HepG2 (cell line): ENCODE measurements at regions not wholly inside any gene's neighbourhood (a gene's known extent, or its start where the extent isn't known, plus 50 kb on each side); places are given as distances from the start of the nearest gene placed in this dataset.

ENCODE experiments used
- FOXK1 ChIP-seq: sonication (generic); formaldehyde crosslinking; IDR thresholded peaks from 2 replicates; pipeline ENCODE4 v1.4.0; 2020; ENCODE audit warnings: low read depth, missing genetic modification reagents, borderline replicate concordance
- HDAC2 ChIP-seq: sonication (generic); formaldehyde crosslinking; IDR thresholded peaks from 2 replicates; pipeline ENCODE4 v1.4.0; 2020; ENCODE audit warnings: missing genetic modification reagents
- IRF1 ChIP-seq: sonication (generic); formaldehyde crosslinking; IDR thresholded peaks from 2 replicates; pipeline ENCODE4 v1.4.0; 2020; ENCODE audit warnings: low read depth, mild to moderate bottlenecking, missing genetic modification reagents
- JDP2 ChIP-seq: sonication (generic); formaldehyde crosslinking; IDR thresholded peaks from 2 replicates; pipeline ENCODE4 v1.8.1; 2022; ENCODE audit warnings: missing genetic modification reagents, borderline replicate concordance
- JUNB ChIP-seq: sonication (generic); formaldehyde crosslinking; IDR thresholded peaks from 2 replicates; pipeline ENCODE4 v1.8.0; 2022; ENCODE audit warnings: missing genetic modification reagents, mild to moderate bottlenecking, borderline replicate concordance
- NCOA2 ChIP-seq: sonication (generic); formaldehyde crosslinking; IDR thresholded peaks from 2 replicates; pipeline ENCODE4 v1.8.0; 2022; ENCODE audit warnings: inconsistent platforms
- NFKB2 ChIP-seq: sonication (generic); formaldehyde crosslinking; IDR thresholded peaks from 2 replicates; pipeline ENCODE4 v1.4.0; 2020; ENCODE audit warnings: missing genetic modification reagents, borderline replicate concordance
- NFKBIZ ChIP-seq: IDR thresholded peaks from 2 replicates; pipeline ENCODE4 v1.6.1; 2018; ENCODE audit warnings: missing genetic modification reagents, missing compliant biosample characterization
- PCBP1 ChIP-seq: fragments of 200-400 bp; formaldehyde crosslinking; IDR thresholded peaks from 2 replicates; pipeline ENCODE4 v1.6.1; 2017; ENCODE audit warnings: mild to moderate bottlenecking, low read depth, low read length, borderline replicate concordance
- RAD21 ChIP-seq: fragments of 450-650 bp; formaldehyde crosslinking; IDR thresholded peaks from 2 replicates; pipeline ENCODE4 v1.5.0; 2020; ENCODE audit warnings: mild to moderate bottlenecking
- SMYD3 ChIP-seq: sonication (generic); formaldehyde crosslinking; IDR thresholded peaks from 2 replicates; pipeline ENCODE4 v1.8.1; 2023; ENCODE audit warnings: mild to moderate bottlenecking, missing genetic modification reagents
- SP1 ChIP-seq, 2 experiments: fragments of 450-650 bp in 1 of 2; sonication (generic) in 1 of 2; formaldehyde crosslinking in 1 of 2; IDR thresholded peaks; 2 replicates each; pipeline versions ENCODE4 v1.4.0 to v1.6.1; 2016 to 2020; ENCODE audit warnings: missing genetic modification reagents in 1 of 2
- SPEN ChIP-seq: sonication (generic); formaldehyde crosslinking; IDR thresholded peaks from 2 replicates; pipeline ENCODE4 v1.5.1; 2020; ENCODE audit warnings: low read depth, mild to moderate bottlenecking, missing genetic modification reagents
- ZBTB46 ChIP-seq: sonication (generic); formaldehyde crosslinking; IDR thresholded peaks from 2 replicates; pipeline ENCODE4 v1.4.0; 2020; ENCODE audit warnings: mild to moderate bottlenecking, missing genetic modification reagents, borderline replicate concordance
- ZMYM3 ChIP-seq: sonication (generic); formaldehyde crosslinking; IDR thresholded peaks from 2 replicates; pipeline ENCODE4 v1.5.1; 2020; ENCODE audit warnings: mild to moderate bottlenecking, missing genetic modification reagents
- ZNF143 ChIP-seq: sonication (generic); formaldehyde crosslinking; IDR thresholded peaks from 2 replicates; pipeline ENCODE4 v1.4.0; 2020; ENCODE audit warnings: missing genetic modification reagents
- ZNF18 ChIP-seq: sonication (generic); formaldehyde crosslinking; IDR thresholded peaks from 2 replicates; pipeline ENCODE4 v1.8.0; 2022; ENCODE audit warnings: mild to moderate bottlenecking, missing genetic modification reagents; ENCODE audit not compliant: insufficient replicate concordance
- ZNF224 ChIP-seq: sonication (generic); formaldehyde crosslinking; IDR thresholded peaks from 2 replicates; pipeline ENCODE4 v1.5.0; 2020; ENCODE audit warnings: mild to moderate bottlenecking, missing genetic modification reagents
- ZNF547 ChIP-seq: sonication (generic); formaldehyde crosslinking; IDR thresholded peaks from 2 replicates; pipeline ENCODE4 v1.5.1; 2020; ENCODE audit warnings: mild to moderate bottlenecking, missing genetic modification reagents
- ZNF781 ChIP-seq: sonication (generic); formaldehyde crosslinking; IDR thresholded peaks from 2 replicates; pipeline ENCODE4 v1.5.1; 2020; ENCODE audit warnings: borderline replicate concordance, mild to moderate bottlenecking, missing genetic modification reagents; ENCODE audit errors: not compliant biosample characterization
- TF ChIP-seq, protein P1 (sequence below): sonication (generic); formaldehyde crosslinking; IDR thresholded peaks from 2 replicates; pipeline ENCODE4 v1.9.0; 2022; ENCODE audit warnings: low read depth, missing genetic modification reagents
- TF ChIP-seq, protein P2 (sequence below): sonication (generic); formaldehyde crosslinking; IDR thresholded peaks from 2 replicates; pipeline ENCODE4 v1.4.0; 2020; ENCODE audit warnings: missing genetic modification reagents
- TF ChIP-seq, protein P3 (sequence below): sonication (generic); formaldehyde crosslinking; IDR thresholded peaks from 2 replicates; pipeline ENCODE4 v1.5.0; 2020; ENCODE audit warnings: missing genetic modification reagents

GRCh38 chr6:131519670-131520436 is 53.2 kb upstream of the ARG1 start (continued):
- TF ChIP-seq NFKB2 (no peak), SMYD3 (CRISPR knock-in tag) (no peak), NCOA2 (CRISPR knock-in tag) (no peak), RAD21 (CRISPR knock-in tag) (peak; percentile 88), ZNF18 (CRISPR knock-in tag) (no peak), ZNF143 (no peak), NFKBIZ (CRISPR knock-in tag) (no peak), ZNF224 (CRISPR knock-in tag) (0 out of 2 replicates have a peak, but pooled peaks have one; percentile 49), FOXK1 (peak; percentile 37; the same call in 1 of the 2 replicates), ZNF547 (CRISPR knock-in tag) (no peak), SP1 (IDR thresholded peaks at IDR 0.05) (no peak), SP1 (CRISPR knock-in tag; IDR thresholded peaks at IDR 0.05) (no peak), PCBP1 (no peak), ZBTB46 (CRISPR knock-in tag) (no peak), ZMYM3 (CRISPR knock-in tag) (no peak), IRF1 (CRISPR knock-in tag) (no peak), JDP2 (no peak), JUNB (CRISPR knock-in tag) (no peak), SPEN (CRISPR knock-in tag) (peak; percentile 38; the same call in 1 of the 2 replicates), ZNF781 (CRISPR knock-in tag) (no peak), HDAC2 (CRISPR knock-in tag) (no peak)
- TF ChIP-seq, protein P1, sequence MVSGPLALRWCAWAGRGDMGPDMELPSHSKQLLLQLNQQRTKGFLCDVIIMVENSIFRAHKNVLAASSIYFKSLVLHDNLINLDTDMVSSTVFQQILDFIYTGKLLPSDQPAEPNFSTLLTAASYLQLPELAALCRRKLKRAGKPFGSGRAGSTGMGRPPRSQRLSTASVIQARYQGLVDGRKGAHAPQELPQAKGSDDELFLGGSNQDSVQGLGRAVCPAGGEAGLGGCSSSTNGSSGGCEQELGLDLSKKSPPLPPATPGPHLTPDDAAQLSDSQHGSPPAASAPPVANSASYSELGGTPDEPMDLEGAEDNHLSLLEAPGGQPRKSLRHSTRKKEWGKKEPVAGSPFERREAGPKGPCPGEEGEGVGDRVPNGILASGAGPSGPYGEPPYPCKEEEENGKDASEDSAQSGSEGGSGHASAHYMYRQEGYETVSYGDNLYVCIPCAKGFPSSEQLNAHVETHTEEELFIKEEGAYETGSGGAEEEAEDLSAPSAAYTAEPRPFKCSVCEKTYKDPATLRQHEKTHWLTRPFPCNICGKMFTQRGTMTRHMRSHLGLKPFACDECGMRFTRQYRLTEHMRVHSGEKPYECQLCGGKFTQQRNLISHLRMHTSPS (CRISPR knock-in tag): peak; percentile 50; the same call in 1 of the 2 replicates
- TF ChIP-seq, protein P2, sequence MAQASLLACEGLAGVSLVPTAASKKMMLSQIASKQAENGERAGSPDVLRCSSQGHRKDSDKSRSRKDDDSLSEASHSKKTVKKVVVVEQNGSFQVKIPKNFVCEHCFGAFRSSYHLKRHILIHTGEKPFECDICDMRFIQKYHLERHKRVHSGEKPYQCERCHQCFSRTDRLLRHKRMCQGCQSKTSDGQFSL (CRISPR knock-in tag): no peak
- TF ChIP-seq, protein P3, sequence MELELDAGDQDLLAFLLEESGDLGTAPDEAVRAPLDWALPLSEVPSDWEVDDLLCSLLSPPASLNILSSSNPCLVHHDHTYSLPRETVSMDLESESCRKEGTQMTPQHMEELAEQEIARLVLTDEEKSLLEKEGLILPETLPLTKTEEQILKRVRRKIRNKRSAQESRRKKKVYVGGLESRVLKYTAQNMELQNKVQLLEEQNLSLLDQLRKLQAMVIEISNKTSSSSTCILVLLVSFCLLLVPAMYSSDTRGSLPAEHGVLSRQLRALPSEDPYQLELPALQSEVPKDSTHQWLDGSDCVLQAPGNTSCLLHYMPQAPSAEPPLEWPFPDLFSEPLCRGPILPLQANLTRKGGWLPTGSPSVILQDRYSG (CRISPR knock-in tag): no peak
